T-helper 1 cell treated with Interleukin-12 subunit alpha and Interleukin-12 subunit beta and Interleukin-4 antibody, amounts not matched to agents 30 μg/mL and 1 μg/mL, for 36 hours (primary cell): ENCODE measurements at regions not wholly inside any gene's neighbourhood (a gene's known extent, or its start where the extent isn't known, plus 50 kb on each side); places are given as distances from the start of the nearest gene placed in this dataset.

ENCODE experiments used
- H3K27ac Mint-ChIP-seq: one replicate; pipeline ENCODE4 v1.8.0; 2021; ENCODE audit warnings: mild to moderate bottlenecking, mixed read lengths
- H3K27me3 Mint-ChIP-seq: one replicate; pipeline ENCODE4 v1.8.0; 2021; ENCODE audit warnings: low read depth, mixed read lengths
- H3K36me3 Mint-ChIP-seq: one replicate; pipeline ENCODE4 v1.8.0; 2021; ENCODE audit warnings: low read depth, mixed read lengths
- H3K4me1 Mint-ChIP-seq: one replicate; pipeline ENCODE4 v1.8.0; 2021; ENCODE audit warnings: low read depth, mixed read lengths
- H3K4me3 Mint-ChIP-seq: one replicate; pipeline ENCODE4 v1.8.0; 2021; ENCODE audit warnings: mild to moderate bottlenecking, moderate library complexity, mixed read lengths
- H3K9me3 Mint-ChIP-seq: one replicate; pipeline ENCODE4 v1.8.0; 2021; ENCODE audit warnings: mixed read lengths

GRCh38 chr6:19059102-19059501 is 672.0 kb downstream of the RNF144B start:
- no peaks in the 10 kb centered on the region for H3K36me3 Mint-ChIP-seq
- H3K27me3 Mint-ChIP-seq = no peaks in the 10 kb centered on the region
- H3K4me3 Mint-ChIP-seq = no peak overlapping the region

GRCh38 chr6:19067165-19067564 is 680.0 kb downstream of the RNF144B start:
- H3K27ac Mint-ChIP-seq = no peak overlapping the region
- H3K4me3 Mint-ChIP-seq = no peak overlapping the region
- H3K27me3 Mint-ChIP-seq = no peaks in the 10 kb centered on the region
- H3K36me3 Mint-ChIP-seq = no peaks in the 10 kb centered on the region
- H3K4me1 Mint-ChIP-seq = no peaks in the 10 kb centered on the region
- peaks cover 14% of the 10 kb centered on the region for H3K9me3 Mint-ChIP-seq

More at GRCh38 chr6:19059102-19059501, 672.0 kb downstream of the RNF144B start:
- peaks cover 14% of the 10 kb centered on the region for H3K9me3 Mint-ChIP-seq
- H3K27ac Mint-ChIP-seq = no peak overlapping the region
- H3K4me1 Mint-ChIP-seq = no peaks in the 10 kb centered on the region

- Mint-ChIP-seq H3K4me3 (no peak overlapping the region), H3K9me3 (peaks cover 24% of the 10 kb centered on the region), H3K4me1 (no peaks in the 10 kb centered on the region), H3K27ac (no peak overlapping the region), H3K27me3 (no peaks in the 10 kb centered on the region), H3K36me3 (no peaks in the 10 kb centered on the region)
Observed at GRCh38 chr6:19070520-19070919, 683.4 kb downstream of the RNF144B start.

GRCh38 chr6:19083801-19084200 is 696.7 kb downstream of the RNF144B start:
- Mint-ChIP-seq H3K4me1 (no peaks in the 10 kb centered on the region), H3K27me3 (no peaks in the 10 kb centered on the region), H3K27ac (no peak overlapping the region), H3K4me3 (no peak overlapping the region), H3K9me3 (peaks cover 11% of the 10 kb centered on the region), H3K36me3 (no peaks in the 10 kb centered on the region)

GRCh38 chr6:19086480-19086879 is 699.3 kb downstream of the RNF144B start:
- Mint-ChIP-seq H3K4me1 (no peaks in the 10 kb centered on the region), H3K27ac (no peak overlapping the region), H3K27me3 (no peaks in the 10 kb centered on the region), H3K4me3 (no peak overlapping the region), H3K36me3 (no peaks in the 10 kb centered on the region), H3K9me3 (no peaks in the 10 kb centered on the region)

GRCh38 chr6:19087296-19087695 is 700.1 kb downstream of the RNF144B start:
- H3K27ac Mint-ChIP-seq = no peak overlapping the region
- H3K27me3 Mint-ChIP-seq = no peaks in the 10 kb centered on the region
- H3K4me3 Mint-ChIP-seq = no peak overlapping the region
- H3K36me3 Mint-ChIP-seq = no peaks in the 10 kb centered on the region
- no peaks in the 10 kb centered on the region for H3K4me1 Mint-ChIP-seq
- no peaks in the 10 kb centered on the region for H3K9me3 Mint-ChIP-seq

- no peaks in the 10 kb centered on the region for H3K27me3 Mint-ChIP-seq
- no peaks in the 10 kb centered on the region for H3K36me3 Mint-ChIP-seq
- H3K4me1 Mint-ChIP-seq = no peaks in the 10 kb centered on the region
- H3K4me3 Mint-ChIP-seq = no peak overlapping the region
- no peak overlapping the region for H3K27ac Mint-ChIP-seq
- no peaks in the 10 kb centered on the region for H3K9me3 Mint-ChIP-seq
Observed at GRCh38 chr6:19087897-19088296, 700.7 kb downstream of the RNF144B start.

- Mint-ChIP-seq H3K36me3 (no peaks in the 10 kb centered on the region), H3K27ac (no peak overlapping the region), H3K4me3 (no peak overlapping the region), H3K4me1 (no peaks in the 10 kb centered on the region), H3K27me3 (no peaks in the 10 kb centered on the region), H3K9me3 (peaks cover 7% of the 10 kb centered on the region)
Observed at GRCh38 chr6:19100752-19101151, 713.6 kb downstream of the RNF144B start.

- Mint-ChIP-seq H3K36me3 (no peaks in the 10 kb centered on the region), H3K27ac (no peak overlapping the region), H3K4me3 (no peak overlapping the region), H3K9me3 (peaks cover 11% of the 10 kb centered on the region), H3K27me3 (no peaks in the 10 kb centered on the region), H3K4me1 (no peaks in the 10 kb centered on the region)
Observed at GRCh38 chr6:19102936-19103335, 715.8 kb downstream of the RNF144B start.

GRCh38 chr6:19107468-19107867 is 720.3 kb downstream of the RNF144B start:
- Mint-ChIP-seq H3K9me3 (peaks cover 16% of the 10 kb centered on the region), H3K27ac (no peak overlapping the region), H3K4me1 (no peaks in the 10 kb centered on the region), H3K4me3 (no peak overlapping the region), H3K36me3 (no peaks in the 10 kb centered on the region), H3K27me3 (no peaks in the 10 kb centered on the region)

GRCh38 chr6:19121521-19121920 is 715.6 kb upstream of the ID4 start:
- H3K27me3 Mint-ChIP-seq = no peaks in the 10 kb centered on the region

GRCh38 chr6:19127081-19127480 is 710.1 kb upstream of the ID4 start:
- no peaks in the 10 kb centered on the region for H3K36me3 Mint-ChIP-seq
- no peak overlapping the region for H3K4me3 Mint-ChIP-seq
- no peaks in the 10 kb centered on the region for H3K27me3 Mint-ChIP-seq
- H3K4me1 Mint-ChIP-seq = no peaks in the 10 kb centered on the region
- H3K9me3 Mint-ChIP-seq = peaks cover 4% of the 10 kb centered on the region
- no peak overlapping the region for H3K27ac Mint-ChIP-seq

More at GRCh38 chr6:19121521-19121920, 715.6 kb upstream of the ID4 start:
- H3K4me3 Mint-ChIP-seq = no peak overlapping the region
- no peaks in the 10 kb centered on the region for H3K4me1 Mint-ChIP-seq
- H3K36me3 Mint-ChIP-seq = no peaks in the 10 kb centered on the region
- peaks cover 6% of the 10 kb centered on the region for H3K9me3 Mint-ChIP-seq
- H3K27ac Mint-ChIP-seq = no peak overlapping the region

- Mint-ChIP-seq H3K27ac (no peak overlapping the region), H3K36me3 (no peaks in the 10 kb centered on the region), H3K4me1 (no peaks in the 10 kb centered on the region), H3K4me3 (no peak overlapping the region), H3K9me3 (no peaks in the 10 kb centered on the region), H3K27me3 (no peaks in the 10 kb centered on the region)
Observed at GRCh38 chr6:19128701-19129100, 708.5 kb upstream of the ID4 start.

- no peaks in the 10 kb centered on the region for H3K36me3 Mint-ChIP-seq
- no peak overlapping the region for H3K27ac Mint-ChIP-seq
Observed at GRCh38 chr6:19135706-19136105, 701.5 kb upstream of the ID4 start.

GRCh38 chr6:19137505-19137904 is 699.7 kb upstream of the ID4 start:
- Mint-ChIP-seq H3K9me3 (no peaks in the 10 kb centered on the region), H3K4me3 (no peak overlapping the region), H3K27me3 (no peaks in the 10 kb centered on the region), H3K27ac (no peak overlapping the region), H3K36me3 (no peaks in the 10 kb centered on the region), H3K4me1 (no peaks in the 10 kb centered on the region)

More at GRCh38 chr6:19135706-19136105, 701.5 kb upstream of the ID4 start:
- H3K4me1 Mint-ChIP-seq = no peaks in the 10 kb centered on the region
- no peak overlapping the region for H3K4me3 Mint-ChIP-seq
- no peaks in the 10 kb centered on the region for H3K9me3 Mint-ChIP-seq
- H3K27me3 Mint-ChIP-seq = no peaks in the 10 kb centered on the region

GRCh38 chr6:19142275-19142674 is 694.9 kb upstream of the ID4 start:
- Mint-ChIP-seq H3K4me1 (no peaks in the 10 kb centered on the region), H3K9me3 (peaks cover 7% of the 10 kb centered on the region), H3K27ac (no peak overlapping the region), H3K36me3 (no peaks in the 10 kb centered on the region), H3K27me3 (no peaks in the 10 kb centered on the region), H3K4me3 (no peak overlapping the region)
